HG03378 (cell line): ENCODE measurements at regions not wholly inside any gene's neighbourhood (a gene's known extent, or its start where the extent isn't known, plus 50 kb on each side); places are given as distances from the start of the nearest gene placed in this dataset.
"Not testable (repeated sequence)": the region's sequence is repeated elsewhere in the genome, so short reads cannot be mapped to it uniquely, and the experiment has no call there.

ENCODE experiments used
- ATAC-seq: cut with Tn5 transposase; IDR thresholded peaks from one replicate; pipeline ENCODE4 v1.9.1; 2021; ENCODE audit warnings: mild to moderate bottlenecking, moderate library complexity; ENCODE audit not compliant: unreplicated experiment

DNA sequence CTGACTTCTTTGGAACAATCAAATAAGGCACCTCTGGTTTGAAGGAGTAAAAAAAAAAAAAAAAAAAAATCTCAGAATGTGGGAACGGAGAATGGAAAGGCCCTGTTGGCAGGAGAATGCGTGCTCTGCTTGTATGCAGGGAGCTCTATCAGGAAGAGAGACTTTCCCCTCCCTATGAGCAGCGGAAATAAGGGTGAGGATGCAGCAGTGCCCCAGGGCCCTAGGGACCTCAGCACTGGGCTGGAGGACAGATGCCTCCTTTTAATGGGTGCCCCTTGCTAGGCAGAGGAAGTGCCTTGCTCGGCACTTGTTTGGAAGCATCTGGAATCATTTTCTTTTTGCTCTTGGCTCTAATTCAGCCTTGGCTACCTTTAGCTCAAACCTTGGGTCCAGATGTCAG lies 283.4 kb upstream of the NBPF12 start:
- ATAC-seq, result not testable (repeated sequence)

DNA sequence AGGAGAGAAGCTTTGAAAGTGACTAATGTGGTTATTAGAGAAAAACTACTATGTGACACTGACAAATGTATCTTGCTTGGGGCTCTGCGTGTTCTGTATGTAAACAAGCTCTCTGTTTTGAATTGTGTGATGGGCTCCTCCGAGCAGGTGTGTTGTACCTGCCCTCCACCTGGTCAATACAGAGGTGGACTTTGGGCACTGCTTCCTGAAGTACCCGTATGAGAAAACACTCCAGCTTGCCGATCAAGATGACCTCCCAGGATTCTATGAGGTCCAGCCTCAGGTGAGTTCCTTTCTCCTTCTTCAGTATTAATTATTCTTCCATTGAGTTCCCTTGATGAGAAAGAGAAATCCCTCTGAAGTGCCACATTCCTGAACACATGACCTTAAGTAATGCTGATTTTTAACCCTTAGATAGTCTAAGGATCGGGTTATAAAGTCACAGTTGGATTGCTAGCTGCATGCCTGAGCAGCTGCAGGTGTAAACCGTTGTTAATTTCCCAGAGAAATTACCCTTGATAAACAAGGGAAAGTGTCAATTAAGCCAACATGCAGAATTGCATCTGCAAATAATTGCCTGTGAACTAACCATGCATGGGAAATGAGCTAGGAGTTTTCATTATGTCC lies 292.0 kb upstream of the NBPF12 start:
- not testable (repeated sequence) for ATAC-seq

GRCh38 chr1:146641534-146641933 lies 296.6 kb upstream of the NBPF12 start:
- ATAC-seq, result not testable (repeated sequence)

DNA sequence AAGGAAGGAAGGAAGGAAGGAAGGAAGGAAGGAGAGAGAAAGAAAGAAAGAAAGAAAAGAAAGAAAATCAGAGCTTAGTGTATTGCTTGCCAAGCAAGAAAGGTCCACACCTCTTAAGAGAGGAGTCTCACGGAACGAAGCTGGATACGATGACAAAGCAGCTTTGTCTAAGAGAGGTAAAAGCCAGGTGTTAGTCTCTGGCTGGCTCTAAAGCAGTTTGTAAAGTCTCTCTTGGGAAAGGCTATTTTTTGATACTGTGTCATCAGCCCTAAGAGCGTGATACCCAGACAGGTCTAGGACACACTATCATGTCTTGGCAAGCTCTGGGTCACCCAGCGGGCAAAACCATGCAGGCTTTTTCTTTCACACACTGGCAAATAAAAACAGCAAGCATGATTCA lies 297.5 kb upstream of the NBPF12 start:
- not testable (repeated sequence) for ATAC-seq

- ATAC-seq, result not testable (repeated sequence)
These were observed 307.8 kb upstream of the NBPF12 start for GRCh38 chr1:146630302-146630701.

DNA sequence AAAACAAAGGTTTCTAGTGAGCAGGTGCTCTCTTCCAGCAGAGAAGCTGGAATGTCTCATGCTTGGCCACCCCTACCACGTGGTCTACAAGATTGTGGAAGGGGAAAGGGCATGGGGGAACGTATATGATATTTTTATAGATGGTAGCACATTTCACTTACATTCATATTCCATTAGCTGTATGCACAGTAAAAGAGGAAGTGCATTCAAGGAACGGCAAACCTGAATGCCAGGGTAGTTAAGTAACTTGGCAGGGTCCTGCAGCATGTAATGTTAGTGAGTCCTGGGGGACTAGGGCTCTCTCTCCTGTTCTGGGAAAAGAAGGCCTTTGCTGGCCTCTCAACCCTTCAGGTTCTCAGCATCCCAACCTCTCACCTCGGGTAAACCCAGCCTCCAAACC lies 319.5 kb upstream of the NBPF12 start:
- not testable (repeated sequence) for ATAC-seq

GRCh38 chr1:146604681-146605080 lies 333.4 kb upstream of the NBPF12 start:
- not testable (repeated sequence) for ATAC-seq

GRCh38 chr1:146600720-146601307 lies 337.3 kb upstream of the NBPF12 start:
- not testable (repeated sequence) for ATAC-seq

DNA sequence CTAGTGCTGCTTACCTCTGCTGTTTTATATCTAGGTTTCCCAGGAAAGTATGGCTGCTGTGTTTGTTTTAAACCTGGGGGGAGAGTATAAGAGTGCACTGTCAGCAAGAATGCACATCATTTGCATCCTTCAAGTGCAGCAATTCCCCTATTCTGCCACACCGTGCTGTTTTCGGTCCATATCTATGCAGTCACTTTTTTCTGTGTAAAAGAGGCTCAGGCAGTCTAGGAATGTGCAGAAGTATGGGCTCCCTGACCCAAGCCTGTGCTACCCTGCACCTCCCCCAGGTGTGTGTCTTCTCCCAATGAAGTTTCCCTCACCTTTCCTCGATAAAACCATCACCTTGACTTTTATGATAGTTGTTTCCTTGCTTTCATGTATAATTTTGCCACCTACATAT lies 338.2 kb upstream of the NBPF12 start:
- not testable (repeated sequence) for ATAC-seq

DNA sequence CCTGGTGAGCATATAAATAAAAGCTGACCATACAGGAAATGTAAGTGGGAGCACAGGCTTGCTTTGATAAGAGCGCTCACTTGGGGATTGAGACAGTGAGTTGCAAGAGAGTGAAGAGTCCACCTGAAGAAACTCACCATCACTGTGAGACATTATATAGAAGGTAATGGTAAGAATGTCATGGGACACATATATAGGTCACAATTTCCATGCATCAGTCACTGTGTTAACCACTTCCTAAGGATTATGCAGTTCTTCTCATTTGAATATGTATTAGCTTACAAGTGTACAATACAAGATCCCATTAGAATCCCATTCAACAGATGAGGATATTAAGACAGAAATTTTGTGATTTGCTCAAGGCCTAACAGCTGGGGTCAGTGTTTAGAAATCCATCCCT lies 352.4 kb upstream of the NOTCH2NLA start:
- ATAC-seq, result not testable (repeated sequence)

GRCh38 chr1:146567541-146567940 lies 338.7 kb upstream of the NOTCH2NLA start:
- ATAC-seq, result not testable (repeated sequence)

DNA sequence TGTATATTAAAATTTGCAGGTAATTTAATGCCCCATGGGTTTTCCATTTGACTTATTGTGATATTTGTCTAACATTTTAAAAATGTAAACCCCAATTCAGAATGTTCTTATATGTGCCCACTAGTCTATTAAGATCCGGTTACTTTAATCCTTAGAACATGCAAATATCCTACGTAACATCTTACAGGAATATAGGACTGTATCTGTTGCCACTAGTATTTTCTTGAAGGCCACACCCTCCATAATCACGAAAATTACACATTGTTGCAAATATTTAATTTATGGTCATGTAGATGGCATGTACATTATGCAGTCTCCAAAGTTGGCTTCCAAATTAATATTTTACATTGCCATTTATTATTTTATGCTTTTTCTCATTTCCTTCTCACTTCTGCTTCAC lies 329.2 kb upstream of the NOTCH2NLA start:
- ATAC-seq, result not testable (repeated sequence)

DNA sequence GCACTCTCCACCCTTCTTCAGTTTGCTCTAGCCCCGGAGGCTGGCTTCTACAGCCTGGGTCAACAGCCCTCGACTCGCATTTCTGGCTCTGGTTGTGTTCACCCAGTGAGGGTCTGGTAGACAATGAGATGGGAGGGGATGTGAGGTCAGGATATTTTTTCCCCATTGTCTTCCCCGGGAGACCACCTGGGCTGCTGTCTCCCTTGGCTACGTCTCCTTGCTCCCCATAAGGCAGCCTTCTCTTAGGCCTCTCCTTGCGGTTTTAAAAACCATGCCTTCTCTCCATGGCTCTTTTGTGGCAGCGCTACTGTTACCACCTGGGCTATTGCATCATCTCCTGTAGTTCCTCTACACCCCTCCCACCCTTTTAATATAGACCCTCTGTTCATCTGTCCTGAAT lies 327.6 kb upstream of the NOTCH2NLA start:
- not testable (repeated sequence) for ATAC-seq

GRCh38 chr1:146552414-146552813 lies 323.6 kb upstream of the NOTCH2NLA start:
- not testable (repeated sequence) for ATAC-seq

GRCh38 chr1:146548684-146549083 lies 319.9 kb upstream of the NOTCH2NLA start:
- not testable (repeated sequence) for ATAC-seq

- ATAC-seq, result not testable (repeated sequence)
These were observed 317.4 kb upstream of the NOTCH2NLA start for GRCh38 chr1:146546189-146546588.

- not testable (repeated sequence) for ATAC-seq
These were observed 309.1 kb upstream of the NOTCH2NLA start for GRCh38 chr1:146537775-146538373.

GRCh38 chr1:146536028-146536427 lies 307.2 kb upstream of the NOTCH2NLA start:
- ATAC-seq, result not testable (repeated sequence)

DNA sequence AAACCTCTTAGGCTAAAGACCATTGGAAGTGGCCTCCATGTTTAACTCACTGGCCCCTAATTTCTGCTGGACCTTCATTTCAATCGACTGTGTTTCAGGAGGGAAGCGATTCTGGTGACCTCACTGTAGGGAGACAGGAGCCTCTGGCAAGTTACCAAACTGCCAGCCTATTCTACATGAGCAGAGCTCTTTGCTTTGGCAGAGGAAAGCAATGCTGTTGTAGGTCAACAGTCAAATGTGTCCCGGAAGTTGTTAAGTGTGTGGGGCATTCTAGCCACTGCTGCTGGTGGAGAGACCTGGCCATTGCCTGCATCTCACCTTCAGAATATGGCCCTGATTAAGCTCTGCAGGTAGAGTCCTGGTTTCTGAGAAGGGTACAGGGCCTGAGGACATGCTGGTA lies 306.8 kb upstream of the NOTCH2NLA start:
- not testable (repeated sequence) for ATAC-seq

GRCh38 chr1:146530958-146531357 lies 302.1 kb upstream of the NOTCH2NLA start:
- not testable (repeated sequence) for ATAC-seq

DNA sequence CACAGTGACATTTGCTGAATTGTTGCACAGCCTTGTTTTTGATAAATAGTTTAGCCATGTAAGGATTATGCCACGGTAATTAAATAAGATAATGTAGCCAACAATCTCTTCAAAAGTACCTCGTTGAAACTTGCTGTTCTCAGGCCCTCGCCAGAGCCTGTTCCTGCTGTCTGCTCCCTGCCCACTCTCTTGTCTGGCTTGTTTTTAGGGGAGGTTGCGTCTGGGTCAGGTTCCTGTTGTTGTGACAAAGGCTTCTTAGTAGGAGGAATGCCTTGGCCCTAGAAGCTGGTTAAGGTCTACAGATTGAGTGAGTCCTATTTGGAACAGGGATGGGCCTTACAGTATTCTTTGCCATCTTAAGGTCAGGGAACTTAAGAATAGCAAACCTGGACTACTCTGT lies 294.0 kb upstream of the NOTCH2NLA start:
- not testable (repeated sequence) for ATAC-seq

GRCh38 chr1:146522345-146522744 lies 293.5 kb upstream of the NOTCH2NLA start:
- ATAC-seq, result not testable (repeated sequence)
